Fibroblast of skin of back (primary cell): ENCODE measurements at regions not wholly inside any gene's neighbourhood (a gene's known extent, or its start where the extent isn't known, plus 50 kb on each side); places are given as distances from the start of the nearest gene placed in this dataset.
"Not testable (repeated sequence)": the region's sequence is repeated elsewhere in the genome, so short reads cannot be mapped to it uniquely, and the experiment has no call there.

Experiments
- DNase-seq: peaks from one replicate; pipeline ENCODE4 v3.0.0-alpha.2; 2013

DNA sequence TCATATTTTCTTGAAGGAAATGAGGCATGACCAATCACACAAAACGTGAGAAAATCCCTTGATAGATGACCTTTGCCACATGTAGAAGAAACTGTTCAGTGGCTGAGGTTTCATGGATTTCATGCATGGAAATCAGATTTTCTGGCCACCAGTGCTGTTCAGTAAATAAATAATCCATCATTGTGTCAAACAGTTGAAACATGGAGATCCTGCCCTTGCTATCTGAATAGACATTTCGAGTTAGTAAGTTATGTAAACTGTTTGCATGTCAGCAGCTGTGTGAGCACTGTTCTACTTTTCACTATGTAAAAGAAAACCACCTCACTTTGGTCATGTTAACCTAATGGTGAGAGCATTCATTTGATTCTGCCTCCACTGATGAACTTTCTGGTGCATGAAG, 793.9 kb upstream of the EPHA7 start:
- no peak for DNase-seq

DNA sequence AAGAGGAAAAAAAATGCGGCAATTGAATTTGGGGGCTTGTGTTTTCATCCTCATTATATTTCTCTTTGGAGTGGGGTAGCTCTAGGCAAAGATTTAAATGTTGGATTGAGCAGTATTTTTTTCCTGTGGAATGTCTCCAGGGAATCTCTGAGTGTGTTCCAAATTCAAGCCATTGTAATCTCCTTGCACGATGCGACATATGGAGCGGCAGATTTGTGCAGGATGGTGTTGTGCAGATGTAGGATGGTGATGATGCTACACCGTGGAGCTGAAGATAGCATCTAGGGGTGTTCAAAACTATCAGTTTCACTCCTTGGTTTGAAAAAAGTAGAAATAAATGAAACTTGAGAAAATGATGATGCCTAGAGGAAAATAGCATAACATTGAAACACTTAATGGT, 777.5 kb upstream of the EPHA7 start:
- DNase-seq: no peak

DNA sequence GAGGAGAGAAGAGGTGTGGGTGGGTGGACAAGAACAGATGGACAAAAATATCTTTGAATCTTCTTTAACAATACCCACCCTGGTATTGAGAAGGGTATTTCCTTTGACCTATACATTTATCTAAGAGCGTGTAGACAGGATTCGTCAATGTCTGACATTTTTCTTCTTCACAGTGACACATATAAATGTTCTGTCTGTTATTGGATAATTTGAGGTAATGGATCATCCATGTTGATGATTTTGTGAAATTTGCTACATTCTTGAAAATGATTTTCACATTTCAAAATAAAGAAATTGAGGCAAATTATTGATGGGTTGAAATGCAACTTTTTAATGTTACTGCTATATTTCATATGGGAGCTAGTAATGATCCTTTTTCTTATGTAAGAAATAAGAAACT, 770.7 kb upstream of the EPHA7 start:
- DNase-seq: no peak

DNA sequence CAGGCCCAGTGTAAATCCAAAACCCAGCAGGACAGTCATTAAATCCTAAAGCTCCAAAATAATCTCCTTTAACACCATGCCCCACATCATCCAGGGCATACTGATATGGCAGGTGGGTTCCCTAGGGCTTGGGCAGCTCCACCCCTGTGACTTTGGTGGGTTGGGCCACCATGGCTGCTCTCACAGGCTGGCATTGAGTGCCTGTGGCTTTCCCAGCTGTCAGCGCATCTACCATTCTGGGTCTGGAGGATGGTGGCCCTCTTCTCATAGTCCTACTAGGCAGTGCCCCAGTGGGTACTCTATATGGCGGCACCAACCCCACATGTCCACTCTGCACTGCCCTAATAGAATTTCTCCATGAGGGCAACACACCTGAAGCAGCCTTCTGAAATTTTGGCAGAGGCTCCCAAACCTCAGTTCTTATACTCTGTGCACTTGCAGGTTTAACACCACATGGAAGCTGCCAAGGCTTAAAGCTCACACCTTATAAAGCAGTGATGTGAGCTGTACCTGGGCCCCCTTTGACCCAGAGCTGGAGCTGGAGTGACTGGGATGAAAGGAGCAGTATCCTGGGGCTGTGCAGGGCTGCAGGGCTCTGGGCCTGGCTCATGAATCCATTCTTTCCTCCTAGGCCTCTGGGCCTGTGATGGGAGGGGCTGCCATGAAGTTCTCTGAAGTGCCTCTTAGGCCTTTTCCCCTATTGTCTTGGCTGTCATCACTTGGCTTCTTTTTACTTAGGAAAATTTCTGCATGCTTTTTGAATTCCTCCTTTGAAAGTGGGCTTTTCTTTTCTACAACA, 765.5 kb upstream of the EPHA7 start:
- DNase-seq: no peak

DNA sequence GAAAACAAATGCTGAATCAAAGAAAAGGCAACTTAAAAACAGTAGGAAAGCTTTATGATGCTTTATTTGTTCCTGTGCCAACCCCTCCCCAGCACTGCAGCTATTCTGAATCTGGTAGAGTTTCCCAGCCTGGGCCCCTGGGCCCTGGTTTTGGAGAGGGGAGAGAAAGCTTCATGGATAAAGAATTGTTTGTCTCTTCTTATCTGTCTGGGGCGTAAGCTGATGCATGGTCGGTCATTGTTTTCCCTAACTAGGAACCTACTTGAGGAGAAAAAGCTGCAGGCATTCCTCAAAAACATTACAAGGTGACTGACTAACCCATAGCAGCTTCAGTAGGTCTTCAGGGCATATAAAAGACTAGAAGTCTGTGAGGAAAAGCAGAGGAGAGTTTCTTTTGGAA, 758.1 kb upstream of the EPHA7 start:
- no peak for DNase-seq

DNA sequence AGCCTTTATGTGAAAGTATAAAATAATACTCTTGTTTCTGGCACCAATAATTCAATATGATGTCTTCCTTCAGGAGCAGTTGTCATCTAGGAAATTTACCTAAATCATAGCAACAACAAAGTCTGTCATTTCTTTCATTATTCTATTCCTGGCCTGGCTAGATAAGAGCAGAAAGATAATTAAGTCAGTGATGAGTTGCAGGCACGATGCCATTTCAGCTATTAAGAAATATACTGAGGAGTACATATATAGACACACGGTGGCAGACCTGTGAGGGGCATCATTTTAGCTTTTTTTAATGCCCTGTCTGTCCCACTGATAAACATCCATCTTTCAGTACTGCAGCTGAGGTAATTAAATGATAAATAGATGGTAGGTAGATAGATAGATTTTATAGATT, 756.1 kb upstream of the EPHA7 start:
- DNase-seq: no peak

DNA sequence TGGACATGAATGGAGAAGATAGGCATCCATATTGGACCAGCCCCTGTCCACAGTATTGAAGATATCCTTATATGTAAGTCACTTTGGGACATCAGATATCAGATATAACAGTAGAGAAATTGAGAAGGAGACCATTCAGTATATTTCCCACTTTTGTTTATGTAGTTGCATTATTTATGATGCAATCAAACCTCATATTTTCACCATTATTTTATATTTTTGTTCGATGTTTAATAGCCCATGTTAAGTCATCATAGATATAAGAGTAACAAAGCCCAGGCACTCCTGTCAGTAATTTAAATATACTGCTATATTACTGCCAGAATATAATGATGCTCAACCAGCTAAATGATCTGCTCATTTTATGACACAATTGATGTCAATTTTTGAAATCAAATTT, 744.5 kb upstream of the EPHA7 start:
- no peak for DNase-seq

DNA sequence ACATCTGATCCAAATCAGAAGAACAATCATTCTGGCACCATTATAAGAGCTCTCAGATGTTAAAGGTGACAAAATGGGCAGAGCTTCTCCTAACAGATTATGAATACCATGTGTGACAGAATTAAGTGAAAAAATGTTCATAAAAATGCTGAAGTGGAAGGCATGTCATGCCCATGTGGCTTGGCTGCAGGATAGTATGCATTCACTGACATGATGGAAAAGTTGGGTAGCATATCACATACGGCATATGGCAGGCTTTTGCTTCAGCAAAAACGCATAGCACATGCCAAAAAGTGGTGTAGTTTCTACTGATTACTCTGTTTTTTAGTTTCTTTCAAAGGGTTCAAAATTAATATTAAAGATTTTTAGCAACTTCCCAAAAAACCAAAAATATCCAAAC, 731.5 kb upstream of the EPHA7 start:
- no peak for DNase-seq

DNA sequence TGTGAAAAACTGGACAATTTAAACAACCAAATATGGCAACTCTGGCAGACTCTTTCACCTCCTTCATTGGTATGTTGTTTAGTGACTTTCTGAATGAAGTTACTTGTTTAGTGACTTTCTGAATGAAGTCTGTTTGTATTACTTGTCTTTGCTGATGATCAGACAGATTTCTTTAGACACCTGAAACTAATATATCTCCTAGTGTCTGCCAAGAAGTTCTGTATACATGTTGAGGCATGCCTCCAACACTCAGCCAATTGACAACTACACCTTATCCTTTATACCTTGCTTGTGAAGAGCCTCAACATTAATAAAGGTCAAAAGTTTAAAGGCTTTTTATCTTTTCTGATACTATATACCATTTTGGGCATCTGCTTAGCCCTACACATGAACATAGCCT, 725.4 kb upstream of the EPHA7 start:
- DNase-seq: no peak

DNA sequence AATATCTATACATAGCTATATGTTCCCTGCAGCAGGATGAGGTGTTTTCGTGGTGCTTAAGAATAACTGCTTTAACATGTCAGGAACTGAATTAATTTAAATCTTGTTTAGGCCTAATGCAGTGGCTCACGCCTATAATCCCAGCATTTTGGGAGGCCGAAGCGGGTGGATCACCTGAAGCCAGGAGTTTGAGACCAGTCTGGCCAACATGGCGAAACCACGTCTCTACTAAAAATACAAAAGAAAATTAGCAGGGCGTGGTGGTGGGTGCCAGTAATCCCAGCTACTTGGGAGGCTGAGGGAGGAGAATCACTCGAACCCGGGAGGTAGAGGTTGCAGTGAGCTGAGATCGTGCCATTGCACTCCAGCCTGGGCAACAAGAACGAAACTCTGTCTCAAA, 717.8 kb upstream of the EPHA7 start:
- DNase-seq: not testable (repeated sequence)

DNA sequence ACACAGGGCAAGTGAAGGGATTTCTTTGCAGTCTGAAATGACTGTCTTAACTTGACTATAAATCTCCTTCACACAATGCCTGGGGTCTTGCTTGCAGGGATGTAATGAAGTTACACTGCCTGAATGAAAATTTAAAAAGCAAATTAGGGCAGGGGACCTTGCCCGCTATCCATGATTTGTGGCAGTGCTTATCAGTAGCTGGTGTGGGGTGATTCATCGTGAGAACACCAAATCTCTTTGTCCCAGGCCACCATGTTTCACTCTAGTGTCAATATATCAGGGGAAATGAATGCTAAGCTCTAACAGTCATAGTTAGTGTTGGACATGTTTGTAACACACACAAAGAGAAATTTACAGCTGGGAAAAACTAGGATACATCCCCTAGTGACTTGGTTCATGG, 713.7 kb upstream of the EPHA7 start:
- no peak for DNase-seq

DNA sequence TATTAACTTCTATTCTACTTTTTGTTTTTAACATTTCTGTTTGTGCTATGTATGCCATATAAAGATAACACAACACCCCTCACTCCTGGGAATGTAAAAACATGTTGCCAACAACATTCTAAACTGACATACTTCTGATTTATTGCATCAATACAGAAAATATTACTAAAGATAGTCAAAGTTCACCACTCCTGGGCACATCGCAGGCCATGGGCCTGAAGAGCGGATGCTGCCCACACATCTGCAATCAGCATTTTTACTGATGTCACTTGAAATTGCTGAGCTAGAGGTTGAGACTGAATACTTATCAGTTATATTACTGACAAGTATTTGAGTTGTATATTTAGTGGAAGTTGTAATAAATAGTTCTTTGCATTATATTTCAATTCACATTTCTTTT, 711.9 kb upstream of the EPHA7 start:
- DNase-seq: no peak

DNA sequence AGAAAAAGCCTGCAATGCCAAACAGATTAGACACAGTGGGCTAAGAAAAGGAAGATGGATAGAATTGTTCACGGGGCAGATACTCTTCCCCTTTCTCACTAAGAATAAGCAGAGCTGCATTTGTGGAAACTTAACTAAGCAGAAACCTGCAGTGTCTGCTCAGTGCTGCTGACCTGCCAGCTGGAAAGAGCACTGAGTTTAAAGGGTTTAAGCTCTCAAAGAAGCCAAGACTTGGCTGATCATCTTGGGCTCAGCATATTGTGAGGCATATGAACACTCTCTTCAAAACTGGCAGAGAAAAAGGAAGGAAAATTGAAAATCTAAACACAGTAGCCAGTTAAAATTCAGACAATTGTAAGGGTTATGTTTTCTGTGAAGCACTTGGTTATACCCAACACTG, 711.1 kb upstream of the EPHA7 start:
- DNase-seq: no peak

DNA sequence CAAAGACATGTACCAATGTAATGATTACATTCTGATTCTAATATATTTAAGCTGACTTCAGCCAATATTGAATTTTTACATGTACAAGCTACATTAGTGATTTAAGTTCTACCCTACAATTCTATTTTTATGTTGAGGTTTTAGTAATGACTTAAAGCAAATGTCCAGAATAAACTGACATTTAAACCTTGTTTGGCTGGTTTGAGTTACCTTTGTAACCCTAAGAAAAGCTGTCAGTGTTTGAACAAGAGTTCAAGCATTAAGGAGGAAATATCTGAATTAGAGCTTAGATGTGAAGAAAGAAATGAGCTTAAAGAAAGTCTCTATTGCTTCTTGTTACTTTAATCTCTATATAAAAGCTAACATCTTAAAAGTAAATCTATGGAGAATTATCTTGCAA, 710.6 kb upstream of the EPHA7 start:
- DNase-seq: no peak

DNA sequence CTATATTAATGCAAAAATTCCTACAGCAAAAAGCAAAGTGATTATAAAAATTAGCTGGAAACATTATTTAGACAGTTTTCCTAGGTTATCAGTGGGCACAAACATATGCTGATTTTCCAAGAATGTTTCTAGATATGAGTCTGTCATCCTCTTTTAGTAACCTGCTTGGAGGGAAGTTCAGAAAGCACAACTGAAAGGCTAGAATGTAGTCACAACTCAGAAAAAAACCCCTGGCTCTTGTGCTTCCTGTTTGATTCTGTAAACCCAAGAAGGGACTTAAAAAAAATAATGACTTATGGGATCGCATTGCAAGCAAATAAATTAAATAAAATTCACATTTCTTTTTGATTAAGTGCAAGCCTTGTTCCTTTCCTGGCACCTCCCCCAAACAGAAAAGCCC, 708.4 kb upstream of the EPHA7 start:
- no peak for DNase-seq

DNA sequence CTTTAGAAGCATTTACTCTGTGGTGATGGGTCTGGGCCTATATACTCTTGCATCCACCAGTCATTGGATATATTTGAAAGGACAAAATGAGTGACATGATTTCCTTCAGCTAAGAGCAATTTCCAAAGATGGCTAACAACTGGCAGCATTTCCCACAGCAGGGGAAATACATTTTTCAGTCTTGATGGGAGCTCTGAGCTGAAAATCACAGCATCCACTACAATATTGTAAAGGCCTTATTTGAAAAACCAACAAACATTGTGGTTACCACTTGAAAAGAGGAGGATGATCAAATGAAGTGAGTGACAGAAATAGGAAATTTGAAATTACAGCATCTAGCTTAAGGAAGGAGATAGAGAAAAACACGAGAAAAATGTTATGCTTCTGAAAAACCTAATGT, 705.0 kb upstream of the EPHA7 start:
- no peak for DNase-seq

DNA sequence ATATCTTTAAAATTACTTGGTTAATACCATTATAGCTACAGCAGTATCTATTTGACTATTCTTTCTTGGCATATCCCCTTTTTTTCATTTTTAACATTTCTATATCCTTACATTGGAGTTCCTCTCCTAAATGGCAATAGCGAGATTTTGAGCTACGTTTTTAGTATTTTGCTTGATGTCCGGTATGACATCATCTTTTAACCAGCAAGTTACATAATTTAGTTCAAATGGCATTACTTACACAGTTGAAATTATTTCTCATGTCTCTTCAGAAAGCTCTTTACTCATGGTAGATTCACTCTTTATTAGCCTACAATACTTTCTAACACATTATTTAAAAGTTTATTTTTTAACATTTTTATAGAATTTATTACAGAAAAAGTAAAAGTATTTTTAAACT, 701.7 kb upstream of the EPHA7 start:
- DNase-seq: no peak

DNA sequence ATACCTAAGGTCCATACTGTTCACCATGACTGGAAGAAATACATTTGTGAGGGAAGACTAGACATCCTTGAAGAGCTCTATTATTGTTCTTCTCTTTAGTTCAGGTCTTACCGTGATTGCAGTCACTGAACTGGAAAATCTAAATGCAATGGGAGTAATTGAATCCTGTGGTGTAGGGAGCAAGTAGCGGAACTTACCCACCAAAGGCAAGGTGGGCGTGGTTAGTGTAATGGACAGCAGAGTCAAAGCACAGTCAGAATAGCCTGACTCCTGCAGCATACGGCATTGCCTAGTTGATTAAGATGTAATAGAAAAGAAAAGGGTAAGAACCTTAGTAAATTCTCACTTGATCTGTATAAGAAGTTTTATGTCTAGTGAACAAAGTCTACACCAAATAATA, 679.7 kb upstream of the EPHA7 start:
- no peak for DNase-seq

DNA sequence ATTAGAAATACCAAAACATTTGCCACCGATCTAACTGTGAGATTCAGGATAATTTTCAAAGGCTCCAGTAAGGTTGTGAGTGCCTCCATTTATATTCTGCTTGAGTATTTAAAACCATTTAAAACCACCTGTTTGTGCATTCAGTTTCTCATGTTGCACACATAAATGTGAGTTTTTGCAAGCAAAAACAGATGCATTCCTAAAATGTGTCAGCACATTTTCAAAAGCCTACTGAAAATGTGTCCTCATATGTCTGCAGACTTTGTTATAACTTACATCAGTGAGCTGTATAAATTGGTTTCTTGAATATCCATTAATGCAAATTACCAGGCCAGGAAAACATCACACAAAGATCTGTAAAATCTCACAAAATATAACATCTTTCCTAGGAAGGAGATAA, 676.6 kb upstream of the EPHA7 start:
- no peak for DNase-seq

DNA sequence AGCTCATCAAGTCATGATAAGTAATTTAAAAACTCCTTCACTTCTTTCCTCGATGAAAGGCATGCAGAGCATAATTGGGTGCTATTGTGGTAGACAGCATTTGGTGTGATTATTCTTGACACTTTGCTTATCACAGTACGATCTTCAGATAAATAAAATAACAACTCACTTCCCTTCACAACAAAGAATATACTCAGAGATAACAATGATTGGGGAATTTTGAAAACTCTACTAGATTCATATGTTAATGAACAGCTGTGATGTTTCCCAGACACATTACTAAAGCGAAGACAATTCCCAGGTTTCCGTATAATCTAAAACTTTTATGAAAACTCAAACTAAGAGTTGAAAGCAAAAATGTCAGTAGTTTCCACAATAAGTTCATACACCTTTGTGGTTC, 670.6 kb upstream of the EPHA7 start:
- no peak for DNase-seq

DNA sequence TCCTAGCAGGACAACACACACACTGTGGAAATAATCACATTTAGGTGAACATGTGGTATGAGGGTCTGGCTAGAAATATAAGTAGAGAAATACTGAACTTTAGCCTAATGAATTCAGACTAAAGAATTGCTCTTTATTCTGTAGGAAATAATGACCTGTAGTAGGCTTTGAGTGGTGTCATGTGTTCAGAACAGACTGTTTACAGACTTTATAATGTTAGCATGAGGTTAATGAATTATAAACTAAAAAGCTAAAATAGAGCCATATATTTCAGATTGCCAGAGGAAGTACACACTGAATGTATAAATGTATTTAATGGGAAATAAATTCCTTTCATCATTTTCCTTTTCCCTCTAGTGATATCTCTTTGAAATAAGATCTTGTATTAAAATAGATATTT, 669.5 kb upstream of the EPHA7 start:
- no peak for DNase-seq

DNA sequence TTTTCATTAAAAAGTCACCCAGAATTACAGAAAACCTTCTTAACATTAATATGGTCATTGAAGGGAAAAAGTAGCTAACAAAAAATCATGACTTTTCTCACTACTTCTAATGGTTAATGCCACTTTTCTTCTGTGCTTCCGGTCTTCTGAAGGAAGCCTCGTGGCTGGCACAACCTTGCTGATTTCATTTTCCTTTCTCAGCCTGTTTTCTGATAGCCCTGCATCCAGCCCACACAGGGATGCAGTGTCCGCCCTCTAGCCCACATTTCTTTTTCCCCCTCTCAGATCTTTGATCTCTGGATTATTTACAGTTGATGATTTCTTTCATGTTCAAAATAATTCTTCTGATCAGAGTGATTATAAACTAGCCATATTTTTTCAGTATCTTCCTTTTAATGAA, 655.4 kb upstream of the EPHA7 start:
- DNase-seq: no peak

DNA sequence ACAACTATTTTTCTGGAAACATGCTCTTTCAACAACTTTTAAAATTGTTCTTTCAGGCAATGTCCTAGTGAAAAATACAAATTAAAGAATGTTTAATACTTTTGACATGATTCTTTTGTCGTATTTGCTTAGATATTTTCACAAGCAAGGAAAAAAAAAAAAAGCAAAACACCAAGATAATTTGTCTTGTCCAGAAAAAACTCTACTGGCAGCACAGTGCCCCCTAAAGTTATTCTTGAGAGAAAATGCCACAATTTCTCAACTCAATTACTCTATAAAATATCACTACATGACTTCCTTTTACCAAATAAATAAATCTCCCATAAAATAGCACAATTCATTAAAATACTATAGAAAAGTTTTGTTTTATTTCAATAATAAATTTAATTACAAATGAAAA, 652.5 kb upstream of the EPHA7 start:
- DNase-seq: no peak

DNA sequence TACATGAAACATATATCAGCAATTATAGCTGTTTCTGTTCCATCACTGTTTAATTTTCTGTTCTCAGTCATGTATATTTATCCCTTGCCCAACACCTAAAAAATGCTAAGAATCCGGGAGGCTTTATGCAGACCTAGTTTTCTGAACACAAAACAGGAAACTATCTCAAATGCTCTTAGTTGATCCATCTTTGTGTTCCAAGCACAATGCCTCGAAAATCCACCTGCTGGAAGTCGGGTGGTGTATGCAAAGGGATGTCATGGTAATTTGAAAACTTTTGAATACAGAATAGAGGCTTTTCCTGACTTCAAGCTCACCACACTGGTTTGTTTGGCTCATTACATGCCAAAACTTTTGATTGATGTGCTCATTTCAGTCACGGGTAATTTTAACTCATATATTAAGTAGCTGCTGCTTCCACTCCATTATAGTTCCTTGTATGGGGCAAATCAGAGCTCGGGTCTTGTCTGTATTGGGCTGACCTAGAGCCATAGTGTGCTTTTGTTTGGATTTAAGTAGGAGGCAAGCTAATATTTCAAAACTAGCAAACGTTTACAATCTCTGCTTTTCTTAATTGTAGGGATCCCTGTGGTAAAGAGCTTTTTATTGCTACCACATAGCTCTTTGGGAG, 646.5 kb upstream of the EPHA7 start:
- DNase-seq: no peak

DNA sequence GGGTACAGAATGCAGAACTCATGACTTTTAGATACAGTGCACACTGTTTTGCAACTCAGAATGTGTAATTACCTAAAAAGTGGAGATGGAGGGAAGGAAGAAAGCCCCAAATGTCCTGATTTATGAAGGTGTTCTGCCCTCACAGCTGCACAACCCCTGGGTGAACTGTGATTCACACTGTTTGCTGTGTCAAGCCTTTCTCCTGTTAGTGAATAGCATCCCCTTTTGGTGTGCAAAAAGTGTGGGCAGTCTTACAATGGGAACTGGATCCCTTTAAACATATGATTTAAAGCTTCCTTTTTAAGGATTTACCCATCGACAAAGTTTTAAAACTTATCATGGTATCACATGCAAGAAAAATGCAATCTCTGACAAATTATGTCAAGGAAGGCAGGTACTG, 633.4 kb upstream of the EPHA7 start:
- DNase-seq: no peak
